Stomach (tissue), 8 donors: ENCODE measurements at regions not wholly inside any gene's neighbourhood (a gene's known extent, or its start where the extent isn't known, plus 50 kb on each side); places are given as distances from the start of the nearest gene placed in this dataset.

Experiments
- DNase-seq, 2 donors: peaks; one replicate each; pipeline versions ENCODE4 v3.0.0 to v3.0.0-alpha.2; 2013 to 2019
- H3K27ac ChIP-seq, 5 donors: fragments of 200-600 bp in 4 of 5; sonication (generic) in 4 of 5; one replicate each; pipeline ENCODE4 v1.5.1; 2013 to 2019; ENCODE audit warnings: mild to moderate bottlenecking in 1 of 5, moderate library complexity in 1 of 5
- H3K27me3 ChIP-seq, 3 donors: fragments of 200-600 bp; sonication (generic); one replicate each; pipeline ENCODE4 v1.5.1; 2017 to 2019; ENCODE audit warnings: mixed run types in 1 of 3
- H3K36me3 ChIP-seq, 4 donors: fragments of 200-600 bp; sonication (generic); 1 replicate in 3 of 4; 2 replicates in 1 of 4; pipeline ENCODE4 v1.5.1; 2016 to 2019
- H3K4me1 ChIP-seq, 4 donors: fragments of 200-600 bp; sonication (generic); one replicate each; pipeline ENCODE4 v1.5.1; 2016 to 2019
- H3K4me3 ChIP-seq, 4 donors: fragments of 200-600 bp; sonication (generic) in 3 of 4; one replicate each; pipeline ENCODE4 v1.5.1; 2016 to 2019; ENCODE audit warnings: mild to moderate bottlenecking in 1 of 4
- H3K9me3 ChIP-seq, 4 donors: fragments of 200-600 bp; sonication (generic); one replicate each; pipeline ENCODE4 v1.5.1; 2016 to 2019
- EP300 ChIP-seq: sonication (generic); formaldehyde crosslinking; IDR thresholded peaks from one replicate; pipeline ENCODE4 v1.6.1; 2017; ENCODE audit warnings: antibody characterized with exemption
- POLR2A ChIP-seq, 4 donors: fragments of 450-650 bp; IDR thresholded peaks; one replicate each; pipeline ENCODE4 v1.6.1; 2016; ENCODE audit warnings: antibody characterized with exemption in 4 of 4, control low read depth in 2 of 4, mild to moderate bottlenecking in 1 of 4, moderate library complexity in 1 of 4
- POLR2AphosphoS5 ChIP-seq, 3 donors: sonication (generic); formaldehyde crosslinking; IDR thresholded peaks; one replicate each; pipeline ENCODE4 v1.6.1; 2016; ENCODE audit warnings: antibody characterized with exemption in 3 of 3
- WGBS, 5 donors: extraction: QIAGEN DNeasy Blood & Tissue Kit in 3 of 5; methylation state at CpG; one replicate each; pipeline versions ENCODE4 v1.1.5 to v1.1.7; 2013 to 2018; 5-methylcytosine and 5-hydroxymethylcytosine counted together
- intact Hi-C: fragments of 100-400 bp; cut with DNase I; formaldehyde crosslinking; loops from one replicate; pipeline ENCODE4 v1.15.1; 2023; ENCODE audit warnings: low total_unique reads
- TF ChIP-seq, protein P1 (sequence below), 7 experiments: fragments of 450-650 bp in 4 of 7; fragments of 200-600 bp in 3 of 7; sonication (generic) in 3 of 7; IDR thresholded peaks; one replicate each; pipeline ENCODE4 v1.5.1; 2016 to 2019; ENCODE audit warnings: antibody characterized with exemption in 7 of 7, control low read depth in 2 of 7, mild to moderate bottlenecking in 1 of 7
- donor health status: healthy with polysubstance abuse.
- donor health status: Bipolar disorder and iron deficiency.
- donor health status: healthy.

DNA sequence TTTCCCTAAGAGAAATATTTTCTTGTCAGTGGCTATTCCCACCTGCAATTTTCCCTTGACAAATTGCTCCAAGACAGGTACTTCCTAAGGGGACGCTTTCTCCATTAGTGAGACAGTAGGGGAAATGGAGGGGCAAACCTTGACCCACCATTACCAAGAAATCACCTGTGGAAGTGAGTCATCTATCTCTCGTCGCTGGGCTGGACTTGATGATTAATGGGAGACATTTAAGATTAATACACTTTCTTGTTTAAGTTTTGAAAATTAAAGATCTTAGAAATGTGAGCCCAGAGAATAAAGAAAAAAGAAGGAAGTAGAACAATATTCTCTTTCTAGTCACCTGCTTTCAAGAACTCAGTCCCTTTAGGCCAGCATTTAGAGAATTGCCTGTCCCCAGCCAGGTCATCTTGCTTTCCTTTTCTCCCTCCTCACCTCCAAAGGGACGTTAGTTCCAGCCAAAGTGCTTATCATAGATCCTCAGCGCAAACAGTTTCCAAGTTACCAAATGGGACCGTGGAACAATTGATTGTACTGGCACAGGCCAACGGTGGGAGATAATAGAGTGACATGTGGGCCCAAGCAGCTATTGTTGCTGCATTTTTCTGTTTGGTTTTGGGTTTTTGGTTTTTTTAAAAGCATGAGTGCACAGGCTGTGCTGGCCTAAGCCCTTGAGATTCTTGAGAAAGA, 284.4 kb downstream of the ENC1 start:
- DNase-seq, result no peak
- no peak for TF ChIP-seq EP300
- TF ChIP-seq POLR2A (IDR thresholded peaks at IDR 0.05), result no peak
- TF ChIP-seq POLR2AphosphoS5 (IDR thresholded peaks at IDR 0.05), result peak in 1 of 3 donors; percentile 35
- Histone ChIP-seq H3K27ac (no peak overlapping the region), H3K4me3 (no peak overlapping the region), H3K36me3 (no peaks in the 10 kb centered on the region), H3K9me3 (peaks cover 0 to under 1% (median 0%) of the 10 kb centered on the region in 4 donors), H3K4me1 (peaks cover 0 to 8% (median 1%) of the 10 kb centered on the region in 4 donors), H3K27me3 (no peaks in the 10 kb centered on the region)
- intact Hi-C loops, result no loop called here
- 42 to 65% (median 56%) methylated on average over 7 of the region's 7 CpGs for WGBS, 5 donors

DNA sequence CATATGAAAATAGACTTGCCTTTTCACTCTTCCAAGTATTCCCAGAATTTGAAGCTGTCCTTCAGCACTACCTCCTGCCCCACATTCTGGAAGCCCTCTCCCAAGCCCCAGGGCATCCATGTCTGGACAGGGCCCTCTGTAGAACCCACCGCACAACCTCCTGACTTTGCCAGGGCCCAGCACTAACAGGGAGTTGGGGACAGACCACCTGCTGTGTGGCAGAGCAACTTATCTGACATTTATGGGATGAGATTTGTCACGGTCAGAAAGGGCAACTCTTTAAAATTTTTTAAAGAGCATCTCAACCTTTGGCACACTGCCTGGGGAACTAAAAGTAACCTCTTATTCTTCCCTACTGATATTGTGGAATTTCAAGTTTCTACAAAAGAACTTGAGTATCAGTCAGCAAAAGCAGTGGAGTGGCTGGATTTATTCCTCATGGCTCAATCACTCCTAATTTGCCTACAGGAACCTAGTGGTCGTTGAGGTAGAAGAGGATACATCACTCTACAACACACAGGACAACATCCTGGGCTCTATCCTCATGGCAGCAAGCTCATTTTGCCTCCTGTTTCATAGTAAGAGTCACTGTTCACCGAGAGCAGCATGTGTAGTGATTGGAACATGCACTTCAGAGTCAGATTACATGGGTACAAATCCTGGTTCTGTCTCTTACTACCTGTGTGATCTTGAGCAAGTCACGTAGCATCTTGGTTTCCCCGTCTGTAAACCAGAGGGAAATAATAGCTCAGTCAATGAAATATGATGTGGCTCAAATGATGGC, 285.3 kb downstream of the ENC1 start:
- intact Hi-C loops, result no loop called here
- Histone ChIP-seq H3K27me3 (no peaks in the 10 kb centered on the region), H3K4me1 (peaks cover 0 to 7% (median 1%) of the 10 kb centered on the region in 4 donors), H3K4me3 (no peak overlapping the region), H3K36me3 (no peaks in the 10 kb centered on the region), H3K27ac (no peak overlapping the region), H3K9me3 (peaks cover 0 to 7% (median 0%) of the 10 kb centered on the region in 4 donors)
- 88 to 91% (median 89%) methylated on average over 6 of the region's 6 CpGs for WGBS, 5 donors
- DNase-seq, result no peak
- no peak for TF ChIP-seq EP300

DNA sequence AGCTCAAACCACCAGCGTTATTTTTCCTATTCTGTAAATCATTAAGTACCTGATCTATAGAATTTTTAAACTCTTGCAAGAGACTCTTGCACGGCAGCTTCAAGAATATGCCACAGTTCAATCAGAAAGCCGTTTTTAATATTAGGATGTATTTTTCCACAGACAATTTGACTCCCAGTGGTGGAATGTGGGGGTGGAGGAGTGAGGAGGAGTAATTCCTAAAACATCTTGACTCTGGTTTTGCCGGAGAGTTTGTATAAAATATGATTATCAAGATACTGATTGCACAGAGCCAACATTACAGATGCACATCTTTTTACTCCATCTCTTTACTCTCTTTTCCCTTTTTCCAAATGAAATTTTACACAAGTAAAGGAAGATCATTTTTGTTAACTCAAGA, 288.3 kb downstream of the ENC1 start:
- DNase-seq, result no peak
- Histone ChIP-seq H3K4me3 (no peak overlapping the region), H3K27ac (no peak overlapping the region), H3K27me3 (no peaks in the 10 kb centered on the region), H3K9me3 (peaks cover 0 to 7% (median 0%) of the 10 kb centered on the region in 4 donors), H3K36me3 (no peaks in the 10 kb centered on the region), H3K4me1 (peaks cover 0 to 7% (median 1%) of the 10 kb centered on the region in 4 donors)
- 73 to 90% (median 78%) methylated on average over 4 of the region's 4 CpGs for WGBS, 5 donors
- intact Hi-C loops, result no loop called here
- TF ChIP-seq POLR2A (IDR thresholded peaks at IDR 0.05) (no peak), POLR2AphosphoS5 (IDR thresholded peaks at IDR 0.05) (no peak), EP300 (no peak)
- TF ChIP-seq, protein P1, sequence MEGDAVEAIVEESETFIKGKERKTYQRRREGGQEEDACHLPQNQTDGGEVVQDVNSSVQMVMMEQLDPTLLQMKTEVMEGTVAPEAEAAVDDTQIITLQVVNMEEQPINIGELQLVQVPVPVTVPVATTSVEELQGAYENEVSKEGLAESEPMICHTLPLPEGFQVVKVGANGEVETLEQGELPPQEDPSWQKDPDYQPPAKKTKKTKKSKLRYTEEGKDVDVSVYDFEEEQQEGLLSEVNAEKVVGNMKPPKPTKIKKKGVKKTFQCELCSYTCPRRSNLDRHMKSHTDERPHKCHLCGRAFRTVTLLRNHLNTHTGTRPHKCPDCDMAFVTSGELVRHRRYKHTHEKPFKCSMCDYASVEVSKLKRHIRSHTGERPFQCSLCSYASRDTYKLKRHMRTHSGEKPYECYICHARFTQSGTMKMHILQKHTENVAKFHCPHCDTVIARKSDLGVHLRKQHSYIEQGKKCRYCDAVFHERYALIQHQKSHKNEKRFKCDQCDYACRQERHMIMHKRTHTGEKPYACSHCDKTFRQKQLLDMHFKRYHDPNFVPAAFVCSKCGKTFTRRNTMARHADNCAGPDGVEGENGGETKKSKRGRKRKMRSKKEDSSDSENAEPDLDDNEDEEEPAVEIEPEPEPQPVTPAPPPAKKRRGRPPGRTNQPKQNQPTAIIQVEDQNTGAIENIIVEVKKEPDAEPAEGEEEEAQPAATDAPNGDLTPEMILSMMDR (IDR thresholded peaks at IDR 0.05), result no peak

DNA sequence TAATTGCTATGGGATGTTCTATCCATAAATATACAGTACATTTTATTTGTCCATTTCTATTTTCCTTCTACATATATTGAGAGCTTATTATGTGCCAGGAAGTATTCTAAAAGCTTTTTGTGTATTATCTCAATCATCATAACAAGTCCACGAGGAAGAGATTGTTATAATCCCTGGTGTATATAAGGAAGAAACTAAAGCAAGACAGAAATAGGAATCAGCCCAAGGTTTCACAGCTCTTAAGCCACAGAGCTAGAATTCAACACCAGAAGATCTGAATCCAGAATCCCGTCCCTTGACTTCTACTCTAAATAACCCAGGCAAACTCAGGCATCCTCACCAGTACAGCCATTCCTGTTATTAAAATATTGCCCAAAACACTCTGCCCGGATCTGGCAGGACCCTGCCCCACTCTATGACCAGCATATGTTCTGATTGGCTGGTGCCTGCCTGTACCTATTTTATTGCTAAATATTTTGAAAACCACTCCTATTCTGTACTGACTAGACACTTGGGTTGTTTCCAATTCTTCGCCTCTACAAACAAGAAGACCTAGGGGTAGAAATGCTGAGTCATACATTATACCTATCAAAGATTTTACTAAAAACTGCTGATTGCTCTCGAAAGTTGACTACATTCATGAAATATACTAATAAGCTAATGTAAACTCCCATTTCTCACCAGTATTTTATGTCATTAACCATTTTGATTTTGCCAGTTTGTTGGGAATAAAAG, 297.4 kb downstream of the ENC1 start:
- peaks cover 0 to 11% (median 2%) of the 10 kb centered on the region in 4 donors for H3K4me1 ChIP-seq
- H3K36me3 ChIP-seq, result no peaks in the 10 kb centered on the region
- H3K9me3 ChIP-seq, result no peaks in the 10 kb centered on the region
- 44 to 68% (median 54%) methylated on average over 5 of the region's 5 CpGs for WGBS, 5 donors
- intact Hi-C loops, result no loop called here
- no peaks in the 10 kb centered on the region for H3K27me3 ChIP-seq
- peak overlapping the region in 2 of 5 donors; percentile 17 to 58 for H3K27ac ChIP-seq
- no peak for DNase-seq
- TF ChIP-seq EP300 (no peak), POLR2A (IDR thresholded peaks at IDR 0.05) (no peak), POLR2AphosphoS5 (IDR thresholded peaks at IDR 0.05) (no peak)
- TF ChIP-seq, protein P1 (IDR thresholded peaks at IDR 0.05), result no peak
- no peak overlapping the region for H3K4me3 ChIP-seq

DNA sequence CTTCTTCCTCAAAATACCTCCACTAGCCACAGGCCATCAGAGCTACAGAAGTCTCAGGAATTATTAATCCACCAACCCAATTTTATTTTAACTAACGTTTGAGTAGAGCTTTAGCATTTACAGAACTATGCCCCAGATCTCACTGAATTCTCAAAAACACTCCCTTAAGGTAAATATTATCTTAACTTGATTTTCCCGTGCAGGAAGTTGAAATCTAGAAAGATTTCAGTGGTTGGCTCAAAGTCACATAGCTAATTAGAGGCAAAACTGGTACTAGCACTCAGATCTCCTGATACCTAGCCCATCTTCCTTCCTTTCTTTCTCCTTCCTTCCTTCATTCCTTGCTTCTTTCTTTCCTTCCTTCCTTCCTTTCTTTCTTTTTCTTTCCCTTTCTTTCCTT, 298.3 kb downstream of the ENC1 start:
- no peaks in the 10 kb centered on the region for H3K27me3 ChIP-seq
- TF ChIP-seq, protein P1 (IDR thresholded peaks at IDR 0.05), result no peak
- TF ChIP-seq POLR2AphosphoS5 (IDR thresholded peaks at IDR 0.05) (peak in 1 of 3 donors; percentile 11), EP300 (no peak), POLR2A (IDR thresholded peaks at IDR 0.05) (no peak)
- intact Hi-C loops, result no loop called here
- 13 to 38% (median 15%) methylated on average over 2 of the region's 2 CpGs for WGBS, 5 donors
- H3K4me3 ChIP-seq, result no peak overlapping the region
- peak overlapping the region in 2 of 5 donors; percentile 44 to 45 for H3K27ac ChIP-seq
- no peaks in the 10 kb centered on the region for H3K9me3 ChIP-seq
- H3K36me3 ChIP-seq, result no peaks in the 10 kb centered on the region
- peak in 1 of 2 donors; percentile 61 for DNase-seq
- H3K4me1 ChIP-seq, result peaks cover 0 to 11% (median 4%) of the 10 kb centered on the region in 4 donors
